GM18511 (cell line): ENCODE measurements at regions not wholly inside any gene's neighbourhood (a gene's known extent, or its start where the extent isn't known, plus 50 kb on each side); places are given as distances from the start of the nearest gene placed in this dataset.
"Not testable (repeated sequence)": the region's sequence is repeated elsewhere in the genome, so short reads cannot be mapped to it uniquely, and the experiment has no call there.

Source experiments
- ATAC-seq: cut with Tn5 transposase; IDR thresholded peaks from one replicate; pipeline ENCODE4 v1.9.1; 2021; ENCODE audit warnings: mild to moderate bottlenecking, moderate library complexity; ENCODE audit not compliant: unreplicated experiment

DNA sequence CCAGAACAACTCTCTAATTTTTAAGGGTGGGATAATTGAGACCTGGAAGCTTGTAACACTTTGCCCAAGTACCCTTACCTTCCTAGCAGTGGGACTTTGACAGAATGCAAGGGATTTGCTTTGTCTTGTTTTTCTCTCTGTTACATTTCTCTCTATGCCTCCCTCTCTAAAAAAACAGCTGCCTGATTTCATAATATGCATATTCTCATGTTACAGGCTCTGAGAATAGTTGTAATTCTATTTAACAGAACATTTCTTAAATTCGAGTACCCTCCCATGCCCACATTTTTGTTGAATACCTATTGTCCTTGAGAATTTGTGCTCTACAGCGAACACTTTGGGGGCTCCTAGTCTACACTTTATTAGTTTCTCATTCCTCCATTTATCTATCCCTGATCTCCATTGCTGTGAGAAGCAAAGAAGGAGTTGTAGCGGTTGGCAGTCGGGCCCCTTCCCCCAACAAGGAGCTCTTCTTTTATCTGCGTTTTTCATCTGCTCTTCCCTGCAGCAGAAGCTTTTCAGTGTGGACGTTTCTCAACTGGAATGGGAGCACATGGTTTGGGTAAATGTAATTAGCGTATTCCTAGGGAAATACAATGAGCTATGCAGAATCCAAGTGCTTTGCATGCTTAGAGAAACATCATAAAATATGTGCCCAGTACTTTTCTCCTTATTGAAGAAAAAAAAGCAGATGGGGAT lies 117.7 kb upstream of the CCDC90B start:
- ATAC-seq, result no peak

DNA sequence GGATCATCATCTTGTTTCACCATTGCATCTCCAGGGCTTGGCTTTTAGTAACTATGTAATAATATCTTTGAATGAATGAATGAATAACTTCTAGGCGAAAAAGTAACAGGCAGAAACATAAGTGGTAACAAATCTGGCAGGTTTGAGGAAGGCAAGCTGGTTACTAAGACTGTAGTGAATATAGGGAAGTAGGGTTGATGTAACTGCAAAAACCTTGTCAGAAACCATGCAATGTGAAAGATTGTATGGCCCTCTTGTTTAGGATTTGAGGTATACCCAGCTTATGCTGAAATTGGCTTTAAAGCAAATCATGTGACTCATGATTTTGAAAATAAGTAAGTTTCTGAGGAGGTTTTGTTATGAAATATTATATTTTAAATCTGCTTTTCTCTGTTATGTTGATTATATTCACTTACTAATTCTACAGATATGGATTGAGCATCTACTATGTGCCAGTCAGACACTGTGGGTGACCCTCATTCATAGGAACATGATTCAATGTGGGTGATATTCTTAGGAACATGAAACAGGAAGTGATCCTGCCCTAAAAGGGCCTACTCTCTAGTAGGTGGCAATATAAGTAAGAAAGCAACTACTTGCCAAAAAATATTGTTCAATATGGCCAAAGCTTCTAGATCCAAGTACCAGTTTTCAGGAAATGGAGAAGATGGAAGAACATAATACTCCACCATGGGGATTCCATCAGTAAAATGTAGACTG lies 115.5 kb upstream of the CCDC90B start:
- ATAC-seq, result peak; percentile 53

DNA sequence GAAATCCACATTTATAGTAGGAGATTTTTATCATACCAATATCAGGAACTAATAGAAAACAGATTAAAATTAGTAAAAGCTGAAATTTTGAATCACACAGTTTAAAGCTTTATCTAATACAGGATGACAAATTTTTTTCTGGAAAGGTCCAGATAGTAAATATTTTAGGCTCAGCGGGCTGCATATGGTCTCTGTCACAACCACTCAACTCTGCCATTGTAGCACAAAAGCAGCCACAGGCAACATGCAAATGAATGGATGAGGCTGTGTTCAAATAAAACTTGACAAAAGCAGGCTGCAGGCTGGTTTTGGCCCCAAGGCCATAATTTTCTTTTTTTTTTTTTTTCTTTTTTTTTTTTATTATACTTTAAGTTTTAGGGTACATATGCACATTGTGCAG lies 108.2 kb upstream of the CCDC90B start:
- no peak for ATAC-seq

DNA sequence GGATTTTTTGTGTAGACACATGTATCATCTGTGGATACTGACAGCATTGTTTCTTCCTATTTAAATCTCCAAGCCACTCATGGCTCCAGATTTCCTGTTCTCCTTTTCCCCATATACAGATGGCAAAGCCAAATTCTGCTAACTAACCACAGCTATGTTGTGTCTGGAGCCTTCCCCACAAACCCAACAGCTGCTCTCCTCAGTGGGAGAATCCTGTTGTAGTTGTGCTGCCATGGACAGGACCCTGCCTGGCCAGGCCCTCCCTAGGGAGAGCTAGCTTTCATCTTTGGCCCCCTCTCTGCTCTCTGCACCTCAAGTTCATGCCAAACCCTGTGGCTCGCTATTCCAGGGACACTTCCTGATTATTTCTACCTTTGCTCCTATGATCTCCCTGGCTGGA lies 106.4 kb upstream of the CCDC90B start:
- ATAC-seq, result no peak

DNA sequence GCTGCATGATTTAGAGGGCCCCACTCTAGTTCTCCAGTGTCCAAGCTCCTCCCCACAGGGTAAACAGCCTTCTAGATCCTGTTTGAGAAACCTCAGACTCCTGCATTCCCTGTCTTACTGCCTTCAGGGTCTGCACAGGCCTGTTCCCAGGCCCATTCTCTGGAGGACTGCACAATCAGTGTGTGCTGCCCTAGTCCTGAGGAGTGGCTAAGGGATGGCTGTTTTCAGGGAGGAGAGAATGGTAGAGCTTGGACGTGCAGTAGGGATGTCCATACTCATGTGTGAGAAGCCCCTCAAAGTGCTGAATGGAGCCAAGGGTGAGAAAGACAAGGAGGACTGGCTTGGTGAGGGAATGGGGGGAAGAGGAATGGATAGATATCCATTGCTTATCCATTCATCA lies 103.8 kb upstream of the CCDC90B start:
- ATAC-seq, result no peak

DNA sequence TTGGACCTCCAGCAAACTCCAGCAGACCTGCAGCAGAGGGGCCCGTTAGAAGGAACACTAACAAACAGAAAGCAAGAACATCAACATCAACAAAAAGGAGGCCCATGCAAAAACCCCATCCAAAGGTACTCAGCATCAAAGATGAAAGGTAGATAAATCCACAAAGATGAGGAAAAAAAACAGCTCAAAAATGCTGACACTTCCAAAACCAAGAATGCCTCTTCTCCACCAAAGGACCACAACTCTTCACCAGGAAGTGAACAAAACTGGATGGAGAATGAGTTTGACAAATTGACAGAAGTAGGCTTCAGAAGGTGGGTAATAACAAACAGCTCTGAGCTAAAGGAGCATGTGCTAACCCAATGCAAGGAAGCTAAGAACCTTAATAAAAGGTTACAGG lies 97.7 kb upstream of the CCDC90B start:
- ATAC-seq, result not testable (repeated sequence)

DNA sequence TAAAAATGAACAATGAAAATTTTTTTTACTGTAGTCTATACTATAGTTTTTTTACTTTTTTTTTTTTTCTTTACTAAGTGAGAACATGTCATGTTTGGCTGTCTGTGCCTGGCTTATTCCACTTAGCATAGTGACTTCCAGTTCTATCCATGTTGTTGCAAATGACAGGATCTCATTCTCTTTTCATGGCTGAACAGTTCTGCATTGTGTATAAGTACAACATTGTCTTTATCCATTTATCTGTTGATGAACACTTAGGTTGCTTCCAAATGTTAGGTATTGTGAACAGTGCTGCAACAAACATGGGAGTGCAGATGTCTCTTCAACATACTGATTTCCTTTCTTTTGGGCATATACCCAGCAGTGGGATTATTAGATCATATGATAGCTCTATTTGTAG lies 88.1 kb upstream of the CCDC90B start:
- no peak for ATAC-seq

DNA sequence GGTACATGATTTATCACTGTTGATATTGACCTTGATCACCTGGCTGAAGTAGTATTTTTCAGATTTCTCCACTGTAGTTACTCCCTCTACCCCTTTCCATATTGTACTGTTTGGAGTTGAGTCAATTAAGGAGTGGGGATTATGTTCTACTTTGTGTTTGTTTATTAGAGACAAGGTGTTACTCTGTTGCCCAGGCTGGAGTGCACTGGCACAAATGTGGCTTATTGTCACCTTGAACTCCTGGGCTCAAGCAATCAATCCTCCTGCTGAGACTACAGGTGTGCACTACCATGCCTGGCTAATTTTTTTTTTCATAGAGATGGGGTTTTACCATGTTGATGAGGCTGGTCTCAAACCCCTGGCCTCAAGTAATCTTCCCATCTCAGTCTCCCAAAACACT lies 85.3 kb upstream of the CCDC90B start:
- ATAC-seq, result no peak

DNA sequence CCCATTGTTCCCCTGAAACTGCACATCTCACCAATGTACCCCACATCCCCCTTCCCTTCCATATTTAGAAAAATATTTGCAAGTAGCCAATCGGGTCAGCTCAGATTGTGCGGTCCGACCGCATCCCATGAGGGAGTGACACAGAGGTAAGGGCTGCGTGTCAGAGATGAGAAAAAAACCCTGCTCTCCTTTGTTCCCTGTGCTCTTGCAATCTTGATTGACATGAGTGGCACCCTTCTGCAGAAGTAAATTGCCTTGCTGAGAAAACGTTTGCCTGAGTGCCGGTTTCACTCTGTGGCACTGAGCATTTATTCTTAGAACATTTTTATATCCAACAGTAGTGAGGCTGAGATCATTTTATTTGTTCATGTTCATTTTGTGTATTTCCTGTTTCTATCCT lies 81.6 kb upstream of the CCDC90B start:
- ATAC-seq, result no peak

DNA sequence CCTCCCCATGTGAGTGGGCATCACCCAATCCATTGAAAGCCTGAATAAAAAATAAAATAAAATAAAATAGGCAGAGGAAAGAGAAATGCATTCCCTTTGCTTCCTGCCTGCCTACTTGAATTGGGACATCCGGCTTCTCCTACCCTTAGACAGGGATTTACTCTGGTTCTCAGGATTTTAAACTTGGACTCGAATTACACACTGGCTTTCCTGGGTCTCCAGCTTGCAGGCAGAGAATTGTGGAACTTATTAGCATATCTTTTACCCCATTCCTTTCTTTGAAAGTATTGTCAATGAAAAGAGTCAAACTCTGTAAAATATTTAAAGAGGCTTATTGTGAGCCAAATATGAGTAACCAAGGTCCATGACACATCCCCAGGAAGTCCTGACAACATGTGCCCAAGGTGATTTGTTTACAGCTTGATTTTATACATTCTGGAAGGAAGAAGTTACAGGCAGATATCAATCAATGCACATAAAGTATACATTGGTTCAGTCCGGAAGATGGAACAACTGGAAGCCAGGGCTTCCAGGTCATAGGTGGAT lies 78.4 kb upstream of the CCDC90B start:
- ATAC-seq, result no peak

DNA sequence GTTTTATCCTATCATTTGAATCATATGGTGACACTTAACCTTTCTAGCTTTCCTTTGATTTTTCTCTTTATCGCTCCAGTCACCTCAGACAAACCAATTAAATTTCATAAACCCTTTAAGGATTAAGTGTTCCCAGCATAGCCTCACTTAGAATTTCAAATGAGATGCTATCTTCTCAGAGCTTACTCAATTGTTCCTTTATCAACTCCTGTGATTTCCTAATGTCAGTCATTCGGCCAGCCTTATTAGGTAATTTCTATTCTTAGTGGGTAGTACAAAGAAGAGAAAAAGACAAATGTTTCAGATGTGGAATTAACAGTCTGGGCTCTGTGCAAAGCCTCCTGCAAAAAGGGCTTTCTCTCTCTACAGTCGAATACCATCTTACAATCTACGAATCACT lies 77.1 kb upstream of the CCDC90B start:
- ATAC-seq, result no peak

DNA sequence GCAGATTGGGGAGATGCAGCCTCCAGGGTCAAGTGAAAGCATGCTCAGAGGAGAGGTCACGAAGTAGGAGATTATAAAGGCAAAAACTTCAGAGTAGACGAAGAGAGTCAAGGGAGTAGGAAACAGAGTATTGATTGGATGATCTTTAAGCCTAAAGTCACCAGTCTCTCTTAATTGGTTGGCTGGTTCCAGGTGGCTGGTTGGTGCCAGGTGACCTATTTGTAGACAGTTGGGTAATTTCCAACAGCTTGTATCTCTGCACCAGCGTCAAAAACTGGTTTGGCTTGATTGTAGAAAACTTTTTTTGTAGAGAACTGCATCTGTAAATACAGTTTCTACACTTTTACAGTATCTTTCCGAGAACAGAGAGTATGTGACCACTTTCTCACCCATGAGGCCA lies 75.7 kb upstream of the CCDC90B start:
- ATAC-seq, result no peak

DNA sequence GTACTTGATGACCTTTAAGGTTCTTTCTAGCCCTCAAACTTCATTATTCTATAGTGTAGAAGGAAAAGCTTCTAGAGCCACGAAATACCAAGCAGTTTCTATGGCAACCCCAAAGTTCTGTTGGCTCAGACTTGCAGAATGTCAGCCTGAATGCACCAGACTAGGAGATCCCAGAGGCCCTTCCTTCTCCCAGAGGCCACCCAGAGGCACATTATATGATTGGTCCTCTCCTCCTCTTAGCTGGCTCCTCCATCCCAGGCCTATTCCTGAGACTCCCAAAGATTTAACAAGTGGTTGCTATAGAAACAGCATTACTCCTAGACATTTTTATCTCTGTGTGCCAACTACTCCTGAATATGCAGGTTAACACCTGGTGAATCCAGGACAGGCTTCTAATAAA lies 69.2 kb upstream of the CCDC90B start:
- ATAC-seq, result no peak

DNA sequence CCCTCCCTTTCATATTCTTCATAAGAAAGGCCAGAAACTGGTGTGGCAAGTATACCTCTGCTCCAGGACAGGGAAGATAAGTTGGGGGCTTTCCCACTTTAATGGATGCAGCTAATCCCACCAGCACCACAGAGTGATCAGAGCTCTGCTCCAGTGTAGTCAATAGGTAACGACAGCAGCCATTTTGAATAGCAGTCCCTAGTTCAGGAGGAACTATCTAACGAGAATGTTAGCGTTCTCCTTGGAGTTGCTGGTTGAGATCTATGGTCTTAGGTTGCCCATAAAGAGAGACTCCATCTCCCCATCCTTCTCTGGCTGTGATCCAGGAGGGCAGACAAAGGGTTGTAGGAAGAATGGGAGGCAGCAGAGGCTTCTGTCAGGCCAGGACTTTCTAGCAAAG lies 64.0 kb upstream of the CCDC90B start:
- no peak for ATAC-seq

DNA sequence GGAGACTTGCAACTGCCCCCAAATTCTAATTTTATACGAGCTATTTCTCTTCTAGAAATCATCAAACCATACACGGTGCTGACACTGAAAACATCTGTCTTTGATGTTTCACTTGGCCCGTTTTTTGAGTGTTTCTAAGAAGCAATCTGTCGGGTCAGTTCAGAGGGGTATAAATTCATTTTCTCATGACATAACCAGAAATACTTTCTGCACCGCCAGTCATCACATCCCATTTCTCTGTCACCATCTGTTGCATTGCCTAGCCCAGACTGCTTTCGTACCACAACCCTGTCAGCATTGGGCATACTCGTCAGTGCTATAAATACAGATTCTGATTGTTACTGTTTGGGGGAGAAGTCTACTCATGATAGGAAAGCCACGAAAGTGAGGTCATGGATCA lies 63.1 kb upstream of the CCDC90B start:
- ATAC-seq, result no peak

DNA sequence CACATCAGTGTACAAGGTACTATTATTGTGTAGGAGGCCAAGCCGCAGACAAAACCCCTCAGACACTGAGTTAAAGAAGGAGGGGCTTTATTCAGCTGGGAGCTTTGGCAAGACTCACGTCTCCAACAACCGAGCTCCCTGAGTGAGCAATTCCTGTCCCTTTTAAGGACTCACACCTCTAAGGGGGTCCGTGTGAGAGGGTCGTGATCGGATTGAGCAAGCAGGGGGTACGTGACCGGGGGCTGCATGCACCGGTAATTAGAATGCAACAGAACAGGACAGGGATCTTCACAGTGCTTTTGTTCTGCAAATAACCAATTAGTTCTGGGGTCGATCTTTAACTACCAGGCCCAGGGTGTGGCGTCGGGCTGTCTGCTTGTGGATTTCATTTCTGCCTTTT lies 60.5 kb upstream of the CCDC90B start:
- not testable (repeated sequence) for ATAC-seq

DNA sequence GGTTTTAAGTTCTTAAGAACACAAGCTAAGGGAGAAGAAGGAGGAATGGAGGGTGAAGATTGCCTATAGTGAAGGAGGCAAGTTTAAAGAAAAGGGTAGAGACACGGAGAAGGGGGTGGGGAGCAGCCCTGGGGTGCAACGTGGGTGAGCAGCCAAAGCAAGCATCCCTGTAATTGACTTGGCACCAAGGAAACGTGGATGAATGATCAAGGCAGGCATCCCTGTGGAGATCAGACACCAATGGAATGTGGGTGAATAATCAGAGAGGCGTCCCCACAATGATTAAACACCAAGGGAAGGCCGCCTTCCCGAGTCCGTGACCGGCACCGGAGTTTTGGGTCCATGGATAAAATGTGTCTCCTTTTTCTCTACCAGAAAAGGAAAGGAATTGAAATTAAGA lies 58.4 kb upstream of the CCDC90B start:
- ATAC-seq, result not testable (repeated sequence)

DNA sequence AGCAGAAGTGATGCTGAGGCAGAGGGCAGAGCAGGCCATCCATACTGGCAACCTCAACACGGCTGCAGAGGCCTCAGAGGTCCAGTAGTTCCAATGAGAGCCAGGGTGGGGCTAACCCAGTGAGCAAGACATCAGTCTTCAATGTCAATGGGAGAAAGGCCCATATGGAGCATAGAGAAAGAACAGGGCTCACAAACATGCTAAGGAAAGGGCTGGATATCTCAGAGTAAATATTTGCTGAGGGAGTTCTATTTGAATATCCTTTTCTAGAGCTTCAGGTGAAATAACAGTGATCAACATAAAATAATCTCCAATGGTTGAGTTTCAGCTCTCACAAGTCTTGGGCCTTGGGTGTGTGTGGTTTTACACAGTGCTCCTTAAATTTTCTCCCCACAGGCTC lies 50.8 kb upstream of the CCDC90B start:
- ATAC-seq, result no peak
